SK-MEL-5 (cell line): ENCODE measurements at regions not wholly inside any gene's neighbourhood (a gene's known extent, or its start where the extent isn't known, plus 50 kb on each side); places are given as distances from the start of the nearest gene placed in this dataset.
A peak's percentile ranks its signal among the peaks of the same experiment; 100 is the strongest.
"Not testable (repeated sequence)": the region's sequence is repeated elsewhere in the genome, so short reads cannot be mapped to it uniquely, and the experiment has no call there.

Source experiments
- DNase-seq: peaks from one replicate; pipeline ENCODE4 v3.0.0-alpha.2; 2016; ENCODE audit warnings: low read depth, low spot score
- in situ Hi-C: cut with HindIII; loops from 2 replicates; pipeline ENCODE4 v1.10.0; 2016; ENCODE audit warnings: low sequenced_read_pairs, high pct_unique_total_duplicates, low pct_unique_long_range_greater_than_20kb

- in situ Hi-C loops: no loop called here
- DNase-seq: no peak
These were observed 428.3 kb upstream of the RASGRP1 start for GRCh38 chr15:38992930-38993329.

- DNase-seq: peak; percentile 56
- in situ Hi-C loops: no loop called here
These were observed 429.7 kb upstream of the RASGRP1 start for GRCh38 chr15:38994310-38994709.

GRCh38 chr15:38996111-38996631, 431.6 kb upstream of the RASGRP1 start:
- in situ Hi-C loops: no loop called here

GRCh38 chr15:38997841-38998240, 433.2 kb upstream of the RASGRP1 start:
- in situ Hi-C loops: no loop called here
- DNase-seq: no peak

More at GRCh38 chr15:38996111-38996631, 431.6 kb upstream of the RASGRP1 start:
- peak; percentile 8 for DNase-seq

GRCh38 chr15:39000008-39000734, 435.6 kb upstream of the RASGRP1 start:
- in situ Hi-C loops: no loop called here
- DNase-seq: no peak

GRCh38 chr15:39009740-39010139, 445.1 kb upstream of the RASGRP1 start:
- no peak for DNase-seq
- in situ Hi-C loops: no loop called here

- DNase-seq, in situ Hi-C loops: not testable (repeated sequence)
These were observed 446.5 kb upstream of the RASGRP1 start for GRCh38 chr15:39011066-39011465.

GRCh38 chr15:39013262-39013661, 448.6 kb upstream of the RASGRP1 start:
- in situ Hi-C loops: no loop called here
- peak; percentile 9 for DNase-seq

GRCh38 chr15:39014682-39015081, 450.1 kb upstream of the RASGRP1 start:
- no peak for DNase-seq
- in situ Hi-C loops: no loop called here

GRCh38 chr15:39016706-39017105, 452.1 kb upstream of the RASGRP1 start:
- no peak for DNase-seq
- in situ Hi-C loops: no loop called here

- no peak for DNase-seq
- in situ Hi-C loops: no loop called here
These were observed 454.4 kb upstream of the RASGRP1 start for GRCh38 chr15:39018966-39019365.

GRCh38 chr15:39021341-39021740, 456.7 kb upstream of the RASGRP1 start:
- in situ Hi-C loops: no loop called here
- DNase-seq: no peak

- in situ Hi-C loops: no loop called here
- DNase-seq: no peak
These were observed 458.1 kb upstream of the RASGRP1 start for GRCh38 chr15:39022532-39023305.

- in situ Hi-C loops: no loop called here
- no peak for DNase-seq
These were observed 460.7 kb upstream of the RASGRP1 start for GRCh38 chr15:39025321-39025720.

GRCh38 chr15:39025881-39026280, 461.3 kb upstream of the RASGRP1 start:
- in situ Hi-C loops: no loop called here
- DNase-seq: no peak

GRCh38 chr15:39028069-39028468, 463.5 kb upstream of the RASGRP1 start:
- in situ Hi-C loops: no loop called here
- DNase-seq: no peak

- DNase-seq: no peak
- in situ Hi-C loops: no loop called here
These were observed 465.1 kb upstream of the RASGRP1 start for GRCh38 chr15:39029741-39030140.

- in situ Hi-C loops: no loop called here
- DNase-seq: no peak
These were observed 465.9 kb upstream of the RASGRP1 start for GRCh38 chr15:39030291-39031070.
